ENCODE measurements at regions not wholly inside any gene's neighbourhood (a gene's known extent, or its start where the extent isn't known, plus 50 kb on each side); places are given as distances from the start of the nearest gene placed in this dataset.

DNA sequence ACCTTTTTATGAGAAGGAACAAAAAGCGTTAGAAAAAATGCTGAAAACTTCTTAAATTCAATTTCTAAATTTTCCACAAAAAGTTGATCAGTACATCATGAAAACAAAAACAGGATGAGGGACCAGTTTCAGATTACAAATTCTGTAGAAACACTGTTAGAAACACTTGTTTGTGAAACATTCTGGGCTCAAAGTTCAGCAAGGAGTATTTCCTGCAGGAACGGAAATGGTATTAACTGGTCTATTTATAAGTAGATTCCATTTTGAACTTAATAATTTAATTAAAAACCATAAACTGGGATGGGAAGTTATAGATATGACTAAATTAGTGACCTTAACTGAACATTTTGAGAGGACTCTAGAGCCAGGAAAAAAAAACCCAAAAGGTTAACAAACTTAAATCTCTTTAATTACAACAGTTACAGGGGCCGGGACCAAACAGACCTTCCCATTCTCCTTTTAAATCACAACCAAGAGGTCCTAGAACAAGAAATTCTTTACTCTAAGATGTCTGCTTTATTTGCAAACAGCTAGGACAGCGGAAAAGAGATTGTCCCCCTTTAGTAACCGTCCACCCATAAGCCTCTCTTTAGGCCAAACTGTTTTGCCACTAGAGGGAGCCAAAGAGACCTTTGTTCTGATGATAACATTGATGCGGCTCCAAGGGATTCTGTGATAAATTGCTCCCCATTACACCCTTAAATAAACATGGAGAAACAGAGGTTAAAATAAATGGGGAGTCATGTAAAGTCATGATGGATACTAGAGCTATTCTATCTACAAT, 69.0 kb upstream of the RERGL start:
- no peak for FAIRE-seq
- DNase-seq (ENCODE audit: insufficient read length, low spot score): no peak
- TF ChIP-seq PAX5 (IDR thresholded peaks at IDR 0.05; ENCODE audit: insufficient read depth, low read length, severe bottlenecking) (no peak), TAF1 (IDR thresholded peaks at IDR 0.05; ENCODE audit: low read depth, low read length) (no peak), SPI1 (IDR thresholded peaks at IDR 0.05; ENCODE audit: low read depth, low read length) (no peak), POU2F2 (IDR thresholded peaks at IDR 0.05; ENCODE audit: low read depth, low read length) (no peak)

DNA sequence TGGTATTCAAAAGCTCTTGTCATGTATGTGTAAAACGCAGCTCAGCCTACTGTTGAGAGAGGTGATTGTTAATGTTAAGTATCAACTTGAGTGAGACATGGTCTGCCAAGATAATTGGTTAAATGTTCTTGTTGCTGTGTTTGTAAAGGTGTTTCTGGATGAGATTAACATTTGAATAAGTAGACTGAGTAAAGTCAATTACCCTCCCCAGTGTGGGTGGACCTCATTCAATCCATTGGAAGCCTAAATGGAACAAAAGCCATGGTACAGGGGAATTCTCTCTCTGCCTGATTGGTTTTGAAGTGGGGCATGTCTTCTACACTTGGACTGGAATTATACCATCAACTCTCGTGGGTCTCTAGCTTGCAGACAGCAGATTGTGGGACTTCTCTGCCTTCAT, 63.8 kb upstream of the RERGL start:
- TF ChIP-seq POU2F2 (IDR thresholded peaks at IDR 0.05; ENCODE audit: low read depth, low read length) (no peak), TAF1 (IDR thresholded peaks at IDR 0.05; ENCODE audit: low read depth, low read length) (no peak), POLR2AphosphoS5 (IDR thresholded peaks at IDR 0.05; ENCODE audit: low read depth, low read length) (no peak), POLR2A (IDR thresholded peaks at IDR 0.05; ENCODE audit: low read depth, low read length) (no peak), PAX5 (IDR thresholded peaks at IDR 0.05; ENCODE audit: insufficient read depth, low read length, severe bottlenecking) (no peak), SPI1 (IDR thresholded peaks at IDR 0.05; ENCODE audit: low read depth, low read length) (no peak)
- FAIRE-seq (no peak), DNase-seq (ENCODE audit: insufficient read length, low spot score) (no peak)

DNA sequence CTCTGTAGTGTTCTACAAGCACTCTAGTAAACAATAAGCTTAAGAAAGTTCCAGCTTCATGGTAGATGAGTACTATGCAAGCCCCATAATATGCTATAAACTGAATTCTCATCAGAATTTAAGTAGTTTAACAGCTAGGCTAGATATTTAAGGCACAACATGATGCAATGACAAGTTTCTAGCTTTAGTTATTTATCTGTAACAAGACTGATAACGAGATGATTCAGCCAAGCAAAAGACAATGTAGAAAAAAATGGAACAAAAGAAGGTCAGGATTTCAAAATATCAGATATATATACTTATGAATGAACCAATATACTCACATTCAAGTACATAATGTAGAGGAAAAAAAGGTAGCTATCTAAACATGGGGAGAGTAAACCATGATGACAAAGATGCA, 61.0 kb upstream of the RERGL start:
- DNase-seq (ENCODE audit: insufficient read length, low spot score): no peak
- FAIRE-seq: no peak
- TF ChIP-seq TAF1 (IDR thresholded peaks at IDR 0.05; ENCODE audit: low read depth, low read length): no peak
- TF ChIP-seq POLR2A (IDR thresholded peaks at IDR 0.05; ENCODE audit: low read depth, low read length): no peak
- TF ChIP-seq PAX5 (IDR thresholded peaks at IDR 0.05; ENCODE audit: insufficient read depth, low read length, severe bottlenecking): no peak
- no peak for TF ChIP-seq POU2F2 (IDR thresholded peaks at IDR 0.05; ENCODE audit: low read depth, low read length)
- TF ChIP-seq SPI1 (IDR thresholded peaks at IDR 0.05; ENCODE audit: low read depth, low read length): no peak
- no peak for TF ChIP-seq POLR2AphosphoS5 (IDR thresholded peaks at IDR 0.05; ENCODE audit: low read depth, low read length)

DNA sequence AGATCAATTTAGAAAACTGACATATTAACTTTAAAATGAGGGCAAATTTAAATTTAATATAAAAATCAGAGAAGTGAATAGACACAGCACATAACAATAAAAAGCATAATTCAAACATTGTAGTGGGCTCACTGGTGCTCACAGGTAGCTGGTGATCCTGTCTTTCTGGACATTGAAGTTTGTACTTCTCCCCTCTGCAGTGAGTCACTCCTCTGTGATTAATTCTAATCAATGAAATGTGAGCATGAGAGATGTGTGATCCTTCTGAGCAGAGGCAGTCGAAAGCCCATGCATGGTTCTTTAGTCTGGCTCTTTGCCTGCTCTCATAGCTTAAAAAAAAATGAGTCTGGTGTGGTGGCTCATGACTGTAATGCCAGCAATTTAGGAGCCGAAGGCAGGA, 59.0 kb upstream of the RERGL start:
- TF ChIP-seq POLR2A (IDR thresholded peaks at IDR 0.05; ENCODE audit: low read depth, low read length) (no peak), POLR2AphosphoS5 (IDR thresholded peaks at IDR 0.05; ENCODE audit: low read depth, low read length) (no peak), TAF1 (IDR thresholded peaks at IDR 0.05; ENCODE audit: low read depth, low read length) (no peak), PAX5 (IDR thresholded peaks at IDR 0.05; ENCODE audit: insufficient read depth, low read length, severe bottlenecking) (no peak)
- no peak for DNase-seq (ENCODE audit: insufficient read length, low spot score)
- FAIRE-seq: no peak

DNA sequence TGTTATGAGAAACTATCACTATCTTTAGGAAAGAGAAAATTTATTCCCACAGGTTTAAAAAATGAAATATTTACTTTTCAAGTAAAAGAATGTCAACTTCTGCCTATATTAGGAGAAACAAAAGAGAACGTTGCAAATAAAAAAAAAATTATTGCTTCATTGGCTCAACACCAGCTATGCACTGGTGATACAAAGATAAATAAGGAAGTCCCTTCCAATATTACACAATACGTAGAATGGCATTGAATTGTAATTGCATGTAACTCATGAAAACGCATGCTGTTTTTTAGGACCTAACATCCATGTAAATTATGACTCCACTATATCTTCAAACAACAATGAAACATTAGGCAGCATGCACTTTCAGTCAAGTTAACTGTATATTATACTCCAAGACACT, 56.4 kb upstream of the RERGL start:
- FAIRE-seq (no peak), DNase-seq (ENCODE audit: insufficient read length, low spot score) (no peak)
- TF ChIP-seq TAF1 (IDR thresholded peaks at IDR 0.05; ENCODE audit: low read depth, low read length) (no peak), POLR2AphosphoS5 (IDR thresholded peaks at IDR 0.05; ENCODE audit: low read depth, low read length) (no peak), SPI1 (IDR thresholded peaks at IDR 0.05; ENCODE audit: low read depth, low read length) (no peak), POLR2A (IDR thresholded peaks at IDR 0.05; ENCODE audit: low read depth, low read length) (no peak), POU2F2 (IDR thresholded peaks at IDR 0.05; ENCODE audit: low read depth, low read length) (no peak), PAX5 (IDR thresholded peaks at IDR 0.05; ENCODE audit: insufficient read depth, low read length, severe bottlenecking) (no peak)

DNA sequence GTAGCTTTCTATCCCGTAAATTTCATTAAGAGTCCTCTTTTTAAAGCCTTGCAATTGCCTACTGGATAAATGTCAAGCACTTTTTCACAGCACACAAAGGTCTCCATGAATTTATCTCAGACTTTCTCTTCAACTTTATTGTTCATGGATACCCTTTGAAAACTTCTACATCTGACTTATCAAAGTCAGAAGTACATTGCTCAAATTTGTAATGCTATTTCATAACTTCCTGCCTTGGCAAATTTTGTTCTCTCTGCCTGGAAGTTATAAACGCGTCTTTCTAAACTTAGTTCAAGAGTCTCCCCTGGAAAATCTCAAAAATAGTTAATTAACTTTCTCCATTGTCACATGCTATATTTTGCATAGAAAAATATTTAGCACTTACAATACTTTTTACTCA, 55.9 kb upstream of the RERGL start:
- DNase-seq (ENCODE audit: insufficient read length, low spot score): no peak
- FAIRE-seq: no peak
- no peak for TF ChIP-seq PAX5 (IDR thresholded peaks at IDR 0.05; ENCODE audit: insufficient read depth, low read length, severe bottlenecking)

DNA sequence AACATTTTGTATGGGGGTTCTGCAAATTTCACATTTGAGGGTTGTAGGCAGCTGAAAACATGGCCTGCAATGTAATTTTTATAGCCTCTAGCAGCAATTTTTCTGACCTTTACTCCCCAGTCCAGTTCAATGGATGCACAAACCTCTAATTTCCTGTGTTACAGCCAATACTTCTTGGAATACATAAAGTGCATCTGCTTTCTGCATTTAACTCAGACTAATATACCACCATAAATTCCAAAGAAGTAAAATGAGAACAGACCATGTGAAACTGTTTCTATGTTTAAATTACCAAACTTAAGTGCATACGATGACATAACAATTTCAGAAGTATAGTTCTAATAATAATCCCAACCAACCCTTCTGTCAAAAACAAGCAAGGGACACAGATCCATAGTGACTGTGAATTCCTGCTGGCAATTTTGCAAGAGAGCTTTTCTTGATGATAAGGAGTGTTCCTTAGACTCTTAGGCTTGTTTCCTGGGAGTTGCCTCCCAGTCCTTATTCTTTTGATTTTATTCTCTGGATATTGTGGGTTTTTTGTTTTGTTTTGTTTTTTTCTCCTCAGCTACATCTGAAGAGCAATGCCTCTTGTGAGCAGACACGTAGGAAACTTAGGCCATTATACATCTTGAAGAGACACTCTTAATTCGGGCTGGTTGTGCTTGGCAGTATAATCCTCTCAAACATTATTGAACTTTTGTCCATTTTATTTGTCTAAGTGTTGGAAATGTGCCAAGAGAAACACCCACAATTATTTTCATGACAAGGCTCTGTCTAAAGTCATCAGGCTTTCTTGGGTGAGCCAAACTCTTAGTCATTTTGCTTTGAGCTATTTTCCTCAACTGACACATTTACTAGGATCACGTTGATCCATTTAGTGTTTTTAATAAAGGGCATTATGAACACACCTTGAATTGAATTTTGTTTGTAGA, 51.3 kb upstream of the RERGL start:
- TF ChIP-seq POLR2AphosphoS5 (IDR thresholded peaks at IDR 0.05; ENCODE audit: low read depth, low read length): no peak
- TF ChIP-seq PAX5 (IDR thresholded peaks at IDR 0.05; ENCODE audit: insufficient read depth, low read length, severe bottlenecking): no peak
- TF ChIP-seq TAF1 (IDR thresholded peaks at IDR 0.05; ENCODE audit: low read depth, low read length): no peak
- TF ChIP-seq POU2F2 (IDR thresholded peaks at IDR 0.05; ENCODE audit: low read depth, low read length): no peak
- no peak for TF ChIP-seq SPI1 (IDR thresholded peaks at IDR 0.05; ENCODE audit: low read depth, low read length)
- no peak for TF ChIP-seq POLR2A (IDR thresholded peaks at IDR 0.05; ENCODE audit: low read depth, low read length)
- DNase-seq (ENCODE audit: insufficient read length, low spot score): no peak
- no peak for FAIRE-seq

DNA sequence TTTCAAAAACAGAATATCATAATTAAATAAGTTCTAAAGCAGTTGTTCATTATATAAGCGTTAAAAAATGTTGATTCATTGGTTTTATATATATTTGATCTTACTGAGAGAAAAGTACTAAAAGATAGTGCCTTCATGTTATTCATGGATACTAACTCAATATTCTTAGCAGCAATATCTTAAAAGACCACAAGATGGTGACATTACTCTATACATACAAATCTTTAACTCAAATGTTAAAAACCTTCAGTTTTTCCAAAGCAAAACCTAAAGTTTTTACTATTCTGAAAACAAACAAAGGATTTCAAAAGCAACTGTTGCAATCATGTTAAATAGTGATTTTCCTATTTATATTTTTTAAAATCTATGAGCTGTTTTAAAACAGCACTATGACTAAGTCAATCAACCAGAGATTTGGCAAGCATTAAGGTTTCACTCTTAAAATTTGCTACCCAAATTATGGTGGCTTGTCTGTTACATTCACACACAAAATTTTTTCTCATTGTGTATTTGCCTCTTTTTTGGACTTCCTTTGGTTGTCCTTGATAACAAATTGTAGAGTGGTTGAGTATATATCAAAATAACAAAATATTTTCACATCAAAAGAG, 50.1 kb upstream of the RERGL start:
- TF ChIP-seq POLR2A (IDR thresholded peaks at IDR 0.05; ENCODE audit: low read depth, low read length) (no peak), TAF1 (IDR thresholded peaks at IDR 0.05; ENCODE audit: low read depth, low read length) (no peak), PAX5 (IDR thresholded peaks at IDR 0.05; ENCODE audit: insufficient read depth, low read length, severe bottlenecking) (no peak), POLR2AphosphoS5 (IDR thresholded peaks at IDR 0.05; ENCODE audit: low read depth, low read length) (no peak), SPI1 (IDR thresholded peaks at IDR 0.05; ENCODE audit: low read depth, low read length) (no peak), POU2F2 (IDR thresholded peaks at IDR 0.05; ENCODE audit: low read depth, low read length) (no peak)
- FAIRE-seq: no peak
- DNase-seq (ENCODE audit: insufficient read length, low spot score): no peak

Measured in GM12891 (cell line).